ENCODE measurements at regions not wholly inside any gene's neighbourhood (a gene's known extent, or its start where the extent isn't known, plus 50 kb on each side); places are given as distances from the start of the nearest gene placed in this dataset.

DNA sequence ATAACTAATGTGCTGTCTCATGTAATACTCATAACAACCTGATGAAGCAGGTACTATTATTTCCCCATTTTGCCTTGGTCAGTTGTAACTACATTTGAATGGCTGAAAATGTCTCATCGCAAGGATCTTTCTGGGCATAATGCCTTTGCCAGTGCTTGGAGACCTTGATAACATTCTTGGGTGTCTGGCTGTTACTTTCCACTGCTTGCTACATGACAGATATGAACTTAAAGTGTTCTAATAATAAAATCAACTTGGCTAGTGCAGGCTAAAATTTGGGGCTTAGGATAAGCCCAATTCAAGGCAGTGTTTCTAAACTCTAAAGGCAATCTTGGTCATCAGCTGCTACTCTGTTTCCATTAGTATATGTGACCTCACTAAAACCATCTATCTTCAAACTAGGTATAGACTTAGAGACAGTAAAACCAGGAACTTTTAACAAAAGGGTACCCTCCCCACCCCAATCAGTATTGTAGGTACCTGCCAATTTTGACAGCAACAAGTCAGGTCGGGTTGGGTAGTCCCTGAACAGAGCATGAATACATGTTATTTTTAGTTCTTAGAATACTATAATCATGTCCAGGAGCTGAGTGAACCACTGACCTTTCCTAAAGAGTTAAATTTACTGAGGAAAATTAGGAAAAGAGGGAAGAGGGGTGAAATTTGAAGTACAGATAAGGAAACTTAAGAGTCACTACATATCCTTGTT lies 68.2 kb upstream of the AHR start:
- DNase-seq (ENCODE audit: low read depth in 1 of 2, low spot score in 1 of 2) = no peak

DNA sequence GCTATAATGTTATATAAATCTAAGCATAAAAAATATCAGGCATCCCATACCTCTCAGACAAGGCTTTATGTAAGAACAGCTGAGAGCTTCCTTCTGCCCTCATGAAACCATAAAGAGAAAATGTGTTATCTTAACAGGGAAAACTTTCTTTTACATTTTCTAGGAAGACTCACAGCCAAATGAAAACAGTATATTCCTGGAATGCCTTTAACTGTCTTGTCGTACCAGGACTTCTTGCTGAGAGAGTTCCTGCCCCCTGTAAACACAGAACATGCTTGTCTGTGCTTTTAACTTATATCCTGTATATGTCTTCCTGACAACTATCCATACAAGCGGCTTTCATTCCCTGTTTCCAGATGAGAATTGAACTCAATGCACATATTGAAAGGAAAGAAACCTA lies 64.8 kb upstream of the AHR start:
- no peak for DNase-seq (ENCODE audit: low read depth in 1 of 2, low spot score in 1 of 2)

GRCh38 chr7:17234030-17234397 lies 64.4 kb upstream of the AHR start:
- DNase-seq (ENCODE audit: low read depth in 1 of 2, low spot score in 1 of 2) = peak in 1 of 2 donors; percentile 6

- peak in 1 of 2 donors; percentile 51 for DNase-seq (ENCODE audit: low read depth in 1 of 2, low spot score in 1 of 2)
Observed at GRCh38 chr7:17234398-17235031, 63.9 kb upstream of the AHR start.

DNA sequence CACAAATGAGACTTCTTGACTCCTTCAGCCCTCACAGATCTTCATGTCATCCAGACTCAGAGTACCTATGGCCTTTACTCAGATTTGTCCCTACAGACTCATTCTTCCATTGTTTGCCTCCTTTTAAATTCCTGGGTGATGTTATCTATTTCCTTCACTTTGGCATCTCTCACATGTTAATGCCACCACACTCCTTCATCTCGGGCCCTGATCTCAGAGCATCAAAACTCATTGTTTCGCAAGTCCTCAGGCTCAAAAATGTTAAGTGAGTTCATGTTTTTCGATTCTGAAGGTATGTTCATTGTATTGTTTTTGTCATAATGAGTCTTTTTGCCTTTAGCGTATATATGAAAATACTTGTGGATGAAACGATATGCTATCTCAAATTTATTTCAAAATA lies 62.3 kb upstream of the AHR start:
- no peak for DNase-seq (ENCODE audit: low read depth in 1 of 2, low spot score in 1 of 2)

- no peak for DNase-seq (ENCODE audit: low read depth in 1 of 2, low spot score in 1 of 2)
Observed at GRCh38 chr7:17236603-17237002, 61.8 kb upstream of the AHR start.

- no peak for DNase-seq (ENCODE audit: low read depth in 1 of 2, low spot score in 1 of 2)
Observed at GRCh38 chr7:17239046-17239445, 59.4 kb upstream of the AHR start.

DNA sequence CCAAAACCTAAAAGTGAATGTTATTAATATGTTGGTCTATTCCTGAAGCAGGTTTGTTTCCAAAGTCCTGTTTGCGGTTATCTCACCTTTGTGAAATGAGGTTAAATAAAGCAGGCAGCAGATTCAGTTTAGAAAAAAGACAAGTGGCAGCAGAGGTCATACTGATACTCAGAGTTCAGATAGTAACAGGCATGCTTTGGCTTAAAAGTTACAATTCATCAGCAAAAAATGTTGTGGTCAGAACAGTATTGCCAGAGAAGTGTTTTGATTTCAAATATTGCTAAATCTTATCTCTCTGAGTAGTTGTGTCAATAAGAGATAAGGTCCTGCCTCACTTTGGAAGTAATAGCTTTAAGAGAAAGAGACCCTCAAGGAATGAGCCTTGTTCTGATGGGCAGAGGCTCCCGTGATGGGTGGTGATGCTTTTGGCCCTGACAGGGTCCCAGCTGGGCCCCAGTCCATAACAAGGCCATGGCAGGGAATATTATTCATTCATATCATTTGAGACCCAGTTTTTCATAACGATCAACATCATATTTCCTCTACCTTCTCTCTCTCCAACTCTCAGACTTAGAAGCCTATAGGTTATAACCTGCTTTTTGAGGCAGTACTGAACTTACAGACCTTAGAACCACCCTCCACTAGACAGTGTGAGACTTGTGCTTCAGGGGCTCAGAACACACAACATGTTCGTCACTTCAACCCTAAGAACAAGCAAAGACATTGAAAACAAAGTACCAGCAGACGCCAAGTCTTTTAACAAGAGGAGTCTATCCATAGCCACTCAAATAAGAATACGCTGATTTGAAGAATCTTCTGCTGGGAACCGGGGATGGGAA lies 58.5 kb upstream of the AHR start:
- DNase-seq (ENCODE audit: low read depth in 1 of 2, low spot score in 1 of 2) = no peak

GRCh38 chr7:17242504-17242903 lies 55.9 kb upstream of the AHR start:
- no peak for DNase-seq (ENCODE audit: low read depth in 1 of 2, low spot score in 1 of 2)

GRCh38 chr7:17244786-17245185 lies 53.7 kb upstream of the AHR start:
- DNase-seq (ENCODE audit: low read depth in 1 of 2, low spot score in 1 of 2) = no peak

DNA sequence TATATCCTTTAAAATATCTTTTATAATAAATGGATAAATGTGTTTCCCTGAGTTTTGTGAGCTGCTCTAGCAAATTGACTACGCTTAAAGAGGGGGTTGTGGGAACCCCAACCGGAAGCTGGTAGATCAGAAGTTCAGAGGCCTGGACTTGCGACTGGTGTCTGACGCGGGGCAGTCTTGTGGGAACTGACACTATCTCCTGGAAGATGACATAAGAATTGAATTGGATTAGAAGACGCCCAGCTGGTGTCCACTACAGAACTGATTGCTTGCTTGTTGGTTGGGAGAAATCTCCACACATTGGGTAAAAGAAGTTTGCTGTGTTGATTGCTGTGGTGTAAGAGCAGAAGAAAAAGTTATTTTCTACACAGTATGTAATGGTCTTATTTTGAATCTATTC lies 51.1 kb upstream of the AHR start:
- no peak for DNase-seq (ENCODE audit: low read depth in 1 of 2, low spot score in 1 of 2)

GRCh38 chr7:17248527-17248926 lies 49.9 kb upstream of the AHR start:
- no peak for DNase-seq (ENCODE audit: low read depth in 1 of 2, low spot score in 1 of 2)
